ENCODE measurements at regions not wholly inside any gene's neighbourhood (a gene's known extent, or its start where the extent isn't known, plus 50 kb on each side); places are given as distances from the start of the nearest gene placed in this dataset.
"Not testable (repeated sequence)": the region's sequence is repeated elsewhere in the genome, so short reads cannot be mapped to it uniquely, and the experiment has no call there.

- in situ Hi-C loops (cut with MboI; ENCODE audit: low sequenced_read_pairs, unreplicated experiment), result no loop called here
- TF ChIP-seq, protein P1, sequence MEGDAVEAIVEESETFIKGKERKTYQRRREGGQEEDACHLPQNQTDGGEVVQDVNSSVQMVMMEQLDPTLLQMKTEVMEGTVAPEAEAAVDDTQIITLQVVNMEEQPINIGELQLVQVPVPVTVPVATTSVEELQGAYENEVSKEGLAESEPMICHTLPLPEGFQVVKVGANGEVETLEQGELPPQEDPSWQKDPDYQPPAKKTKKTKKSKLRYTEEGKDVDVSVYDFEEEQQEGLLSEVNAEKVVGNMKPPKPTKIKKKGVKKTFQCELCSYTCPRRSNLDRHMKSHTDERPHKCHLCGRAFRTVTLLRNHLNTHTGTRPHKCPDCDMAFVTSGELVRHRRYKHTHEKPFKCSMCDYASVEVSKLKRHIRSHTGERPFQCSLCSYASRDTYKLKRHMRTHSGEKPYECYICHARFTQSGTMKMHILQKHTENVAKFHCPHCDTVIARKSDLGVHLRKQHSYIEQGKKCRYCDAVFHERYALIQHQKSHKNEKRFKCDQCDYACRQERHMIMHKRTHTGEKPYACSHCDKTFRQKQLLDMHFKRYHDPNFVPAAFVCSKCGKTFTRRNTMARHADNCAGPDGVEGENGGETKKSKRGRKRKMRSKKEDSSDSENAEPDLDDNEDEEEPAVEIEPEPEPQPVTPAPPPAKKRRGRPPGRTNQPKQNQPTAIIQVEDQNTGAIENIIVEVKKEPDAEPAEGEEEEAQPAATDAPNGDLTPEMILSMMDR (IDR thresholded peaks at IDR 0.05; ENCODE audit: borderline replicate concordance, control extremely low read depth, extremely low read depth, insufficient read depth, missing control alignments), result no peak
- DNase-seq (ENCODE audit: low spot score), result no peak
Measured at GRCh38 chr20:53722515-53723036, 128.9 kb upstream of the ZNF217 start.

DNA sequence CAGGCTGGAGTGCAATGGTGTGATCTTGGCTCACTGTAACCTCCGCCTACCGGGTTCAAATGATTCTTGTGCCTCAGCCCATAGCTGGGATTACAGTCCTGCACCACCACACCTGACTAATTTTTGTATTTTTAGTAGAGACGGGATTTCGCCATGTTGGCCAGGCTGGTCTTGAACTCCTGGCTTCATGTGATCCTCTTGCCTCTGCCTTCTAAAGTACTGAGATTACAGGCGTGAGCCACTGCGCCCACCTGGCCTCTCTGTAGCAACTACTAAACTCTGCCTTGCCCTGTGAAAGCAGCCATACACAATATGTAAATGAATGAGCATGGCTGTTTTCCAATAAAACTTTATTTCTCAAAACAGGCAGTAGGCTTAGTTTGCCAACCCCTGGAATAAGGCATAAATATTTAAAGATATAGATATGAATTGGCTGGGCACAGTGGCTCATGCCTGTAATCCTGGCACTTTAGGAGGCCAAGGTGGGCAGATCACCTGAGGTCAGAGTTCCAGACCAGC is 127.9 kb upstream of the ZNF217 start:
- in situ Hi-C loops (cut with MboI; ENCODE audit: low sequenced_read_pairs, unreplicated experiment); DNase-seq (ENCODE audit: low spot score): not testable (repeated sequence)

GRCh38 chr20:53719171-53719803 is 125.6 kb upstream of the ZNF217 start:
- DNase-seq (ENCODE audit: low spot score); in situ Hi-C loops (cut with MboI; ENCODE audit: low sequenced_read_pairs, unreplicated experiment): not testable (repeated sequence)

GRCh38 chr20:53718142-53719021 is 124.7 kb upstream of the ZNF217 start:
- TF ChIP-seq, protein P1 (IDR thresholded peaks at IDR 0.05; ENCODE audit: borderline replicate concordance, control extremely low read depth, extremely low read depth, insufficient read depth, missing control alignments), result no peak
- in situ Hi-C loops (cut with MboI; ENCODE audit: low sequenced_read_pairs, unreplicated experiment), result no loop called here
- no peak for DNase-seq (ENCODE audit: low spot score)

GRCh38 chr20:53716395-53716794 is 122.8 kb upstream of the ZNF217 start:
- in situ Hi-C loops (cut with MboI; ENCODE audit: low sequenced_read_pairs, unreplicated experiment), result no loop called here
- no peak for DNase-seq (ENCODE audit: low spot score)
- TF ChIP-seq, protein P1 (IDR thresholded peaks at IDR 0.05; ENCODE audit: borderline replicate concordance, control extremely low read depth, extremely low read depth, insufficient read depth, missing control alignments), result no peak

DNA sequence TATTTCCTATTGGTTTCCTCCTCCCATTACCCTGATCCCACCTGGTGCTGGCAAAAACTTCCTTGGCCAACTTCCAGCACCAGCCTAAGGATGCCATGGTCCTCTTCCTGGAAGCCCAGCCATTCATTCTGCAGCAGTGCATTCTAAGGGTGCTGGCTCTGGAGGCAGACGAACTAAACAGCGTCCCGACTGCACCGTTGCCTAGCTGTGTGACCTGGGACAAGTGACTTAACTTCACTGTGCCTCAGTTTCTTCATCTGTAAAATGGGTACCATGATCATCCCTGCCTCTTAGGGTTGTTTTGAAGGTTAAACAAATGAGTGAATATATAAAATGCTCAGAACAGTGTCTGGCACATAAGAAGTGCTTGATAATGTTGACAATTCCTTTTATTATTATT is 120.9 kb upstream of the ZNF217 start:
- DNase-seq (ENCODE audit: low spot score), result no peak
- in situ Hi-C loops (cut with MboI; ENCODE audit: low sequenced_read_pairs, unreplicated experiment), result no loop called here
- TF ChIP-seq, protein P1 (IDR thresholded peaks at IDR 0.05; ENCODE audit: borderline replicate concordance, control extremely low read depth, extremely low read depth, insufficient read depth, missing control alignments), result no peak

DNA sequence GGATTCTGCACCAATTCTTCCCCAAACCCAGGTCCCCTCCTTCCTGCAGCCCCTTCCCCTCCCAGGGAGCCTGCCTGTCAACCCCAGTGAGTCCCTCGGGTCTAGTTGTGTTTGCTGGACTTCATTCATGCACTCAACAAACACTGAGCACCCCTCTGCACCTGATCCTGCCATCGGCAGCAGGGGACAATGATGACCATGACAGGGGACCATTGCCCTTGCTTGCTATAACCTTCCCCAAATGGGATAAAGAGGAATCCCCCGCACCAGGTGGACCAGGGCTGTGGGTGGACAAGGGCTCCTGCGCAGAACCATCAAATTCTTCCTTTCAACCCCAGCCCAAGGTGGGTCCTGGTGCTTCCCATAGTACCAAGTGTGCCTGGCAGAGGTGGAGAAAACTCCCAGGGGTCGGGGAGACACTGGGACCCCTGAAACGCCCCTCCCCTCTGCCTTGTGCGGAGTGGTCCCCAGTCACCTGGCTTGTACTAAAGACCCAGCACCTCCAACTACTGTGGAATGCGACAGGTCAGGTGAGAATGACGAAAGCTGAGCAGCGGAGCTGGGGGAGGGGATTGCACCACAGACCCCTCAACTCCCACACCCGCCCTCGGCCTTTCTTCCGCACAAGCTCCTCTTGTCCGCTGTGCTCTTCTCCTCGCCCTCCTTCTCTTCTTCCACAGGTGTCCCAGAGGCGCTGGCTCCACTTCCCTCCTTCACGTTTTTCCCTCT is 119.9 kb upstream of the ZNF217 start:
- in situ Hi-C loops (cut with MboI; ENCODE audit: low sequenced_read_pairs, unreplicated experiment), result no loop called here
- TF ChIP-seq, protein P1 (IDR thresholded peaks at IDR 0.05; ENCODE audit: borderline replicate concordance, control extremely low read depth, extremely low read depth, insufficient read depth, missing control alignments), result no peak
- no peak for DNase-seq (ENCODE audit: low spot score)
